ENCODE measurements at regions not wholly inside any gene's neighbourhood (a gene's known extent, or its start where the extent isn't known, plus 50 kb on each side); places are given as distances from the start of the nearest gene placed in this dataset.

DNA sequence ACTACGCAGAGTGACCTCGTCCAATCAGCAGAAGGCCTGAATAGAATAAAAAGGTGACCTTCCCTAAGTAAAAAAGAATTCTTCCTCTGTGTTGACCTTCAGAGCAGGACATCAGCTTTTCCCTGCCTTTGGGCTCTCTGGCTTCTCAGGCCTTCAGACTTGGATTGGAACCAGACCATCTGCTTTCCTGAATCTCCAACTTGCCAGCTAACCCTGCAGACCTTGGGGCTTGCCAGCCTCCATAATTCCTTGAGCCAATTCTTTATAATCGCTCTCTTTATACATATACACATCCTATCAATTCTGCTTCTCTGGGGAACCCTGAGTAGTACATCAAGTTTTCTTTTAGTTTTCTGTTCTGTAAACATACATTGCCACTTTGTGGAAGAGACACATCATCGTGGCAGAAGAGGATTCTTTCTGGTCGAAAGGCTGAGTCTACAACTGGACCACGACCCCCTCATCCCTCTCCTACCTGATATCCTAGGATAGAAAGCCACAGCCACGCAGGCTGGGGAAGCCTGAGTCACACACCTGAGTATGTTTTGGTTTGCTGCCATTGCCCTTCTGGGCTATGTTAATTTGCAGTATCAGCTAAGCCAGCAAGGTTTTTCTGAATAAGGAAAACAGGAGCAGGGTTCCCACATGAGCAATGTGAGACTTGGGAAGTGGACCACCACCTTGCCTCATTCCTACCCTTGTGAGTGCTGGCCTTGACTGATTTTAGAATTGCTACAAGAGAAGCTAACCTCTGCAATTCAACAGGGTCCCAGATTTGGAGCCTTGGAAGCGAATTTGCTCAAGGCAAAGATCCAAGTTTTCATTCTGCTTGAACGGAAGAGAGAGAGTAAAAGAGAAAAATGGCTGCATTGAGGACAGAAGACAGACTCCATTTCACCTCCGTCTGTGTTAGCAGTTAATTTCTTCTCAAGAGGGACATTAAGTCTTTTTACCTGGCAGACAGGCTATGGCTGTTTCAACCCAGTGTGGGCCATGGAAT, 445.2 kb upstream of the FZD8 start:
- Histone ChIP-seq H3K4me3 (no peak overlapping the region), H3K4me1 (peaks cover 4% of the 10 kb centered on the region), H3K27ac (no peak overlapping the region), H3K27me3 (no peaks in the 10 kb centered on the region), H3K9me3 (no peaks in the 10 kb centered on the region), H3K36me3 (no peaks in the 10 kb centered on the region)
- WGBS, result 64% methylated on average over 10 of the region's 10 CpGs
- DNase-seq (ENCODE audit: low spot score in 2 of 2), result no peak
- TF ChIP-seq, protein P1, sequence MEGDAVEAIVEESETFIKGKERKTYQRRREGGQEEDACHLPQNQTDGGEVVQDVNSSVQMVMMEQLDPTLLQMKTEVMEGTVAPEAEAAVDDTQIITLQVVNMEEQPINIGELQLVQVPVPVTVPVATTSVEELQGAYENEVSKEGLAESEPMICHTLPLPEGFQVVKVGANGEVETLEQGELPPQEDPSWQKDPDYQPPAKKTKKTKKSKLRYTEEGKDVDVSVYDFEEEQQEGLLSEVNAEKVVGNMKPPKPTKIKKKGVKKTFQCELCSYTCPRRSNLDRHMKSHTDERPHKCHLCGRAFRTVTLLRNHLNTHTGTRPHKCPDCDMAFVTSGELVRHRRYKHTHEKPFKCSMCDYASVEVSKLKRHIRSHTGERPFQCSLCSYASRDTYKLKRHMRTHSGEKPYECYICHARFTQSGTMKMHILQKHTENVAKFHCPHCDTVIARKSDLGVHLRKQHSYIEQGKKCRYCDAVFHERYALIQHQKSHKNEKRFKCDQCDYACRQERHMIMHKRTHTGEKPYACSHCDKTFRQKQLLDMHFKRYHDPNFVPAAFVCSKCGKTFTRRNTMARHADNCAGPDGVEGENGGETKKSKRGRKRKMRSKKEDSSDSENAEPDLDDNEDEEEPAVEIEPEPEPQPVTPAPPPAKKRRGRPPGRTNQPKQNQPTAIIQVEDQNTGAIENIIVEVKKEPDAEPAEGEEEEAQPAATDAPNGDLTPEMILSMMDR (IDR thresholded peaks at IDR 0.05), result no peak
- TF ChIP-seq POLR2A (IDR thresholded peaks at IDR 0.05) (no peak), POLR2AphosphoS5 (IDR thresholded peaks at IDR 0.05) (no peak), EP300 (IDR thresholded peaks at IDR 0.05) (no peak)

DNA sequence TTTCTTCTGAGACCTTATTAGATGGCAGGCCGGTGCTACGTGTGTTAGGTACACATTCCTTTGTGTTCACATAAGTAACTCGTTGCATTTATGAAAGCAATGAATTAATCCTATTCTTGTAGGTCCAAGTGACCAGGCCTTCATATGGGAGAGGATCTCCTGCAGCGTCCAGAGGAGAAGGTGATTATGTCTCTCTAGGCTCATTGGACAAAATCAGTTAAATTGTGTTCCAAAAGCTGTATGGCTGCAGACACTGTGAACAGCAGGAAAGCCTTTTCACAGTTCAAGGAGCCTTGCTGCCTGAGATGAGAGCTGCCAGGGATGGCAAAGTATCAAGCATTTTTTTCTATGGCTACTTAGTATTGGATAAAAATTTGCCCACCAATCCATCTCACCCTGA, 433.1 kb upstream of the FZD8 start:
- no peak for TF ChIP-seq POLR2AphosphoS5 (IDR thresholded peaks at IDR 0.05)
- TF ChIP-seq EP300 (IDR thresholded peaks at IDR 0.05), result no peak
- TF ChIP-seq, protein P1 (IDR thresholded peaks at IDR 0.05), result no peak
- TF ChIP-seq POLR2A (IDR thresholded peaks at IDR 0.05), result no peak
- DNase-seq (ENCODE audit: low spot score in 2 of 2), result no peak
- Histone ChIP-seq H3K36me3 (no peaks in the 10 kb centered on the region), H3K27me3 (no peaks in the 10 kb centered on the region), H3K4me3 (no peak overlapping the region), H3K27ac (no peak overlapping the region), H3K4me1 (no peaks in the 10 kb centered on the region), H3K9me3 (no peaks in the 10 kb centered on the region)
- 90% methylated on average over 4 of the region's 4 CpGs for WGBS

DNA sequence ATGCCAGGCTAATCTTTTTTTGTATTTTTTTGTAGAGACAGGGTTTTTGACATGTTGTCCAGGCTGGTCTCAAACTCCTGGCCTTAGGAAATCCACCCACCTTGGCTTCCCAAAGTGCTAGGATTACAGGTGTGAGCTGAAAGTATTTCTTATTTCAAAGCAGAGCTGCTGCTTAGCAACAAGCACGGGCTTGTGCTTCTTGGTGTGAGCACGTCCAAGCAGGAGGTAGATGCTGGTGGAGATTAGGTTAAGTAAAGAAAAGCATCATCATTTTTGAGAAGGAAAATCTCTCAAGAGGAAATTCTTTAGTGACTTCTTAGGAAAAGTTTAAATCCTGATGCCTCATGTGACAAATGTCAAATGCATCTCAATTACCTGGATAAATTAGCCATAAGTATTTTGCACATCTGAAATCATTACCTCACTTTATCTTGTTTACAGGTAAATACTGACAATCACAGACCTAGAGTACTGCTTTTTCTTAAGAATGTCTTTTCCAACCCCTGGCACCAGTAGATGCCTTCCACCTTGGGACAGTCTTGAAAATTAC, 431.8 kb upstream of the FZD8 start:
- no peaks in the 10 kb centered on the region for H3K36me3 ChIP-seq
- H3K9me3 ChIP-seq, result no peaks in the 10 kb centered on the region
- DNase-seq (ENCODE audit: low spot score in 2 of 2), result no peak
- H3K4me3 ChIP-seq, result no peak overlapping the region
- TF ChIP-seq EP300 (IDR thresholded peaks at IDR 0.05) (no peak), POLR2A (IDR thresholded peaks at IDR 0.05) (no peak), POLR2AphosphoS5 (IDR thresholded peaks at IDR 0.05) (no peak)
- TF ChIP-seq, protein P1 (IDR thresholded peaks at IDR 0.05), result no peak
- H3K4me1 ChIP-seq, result no peaks in the 10 kb centered on the region
- no peaks in the 10 kb centered on the region for H3K27me3 ChIP-seq
- WGBS, result 51% methylated on average over 2 of the region's 2 CpGs
- H3K27ac ChIP-seq, result no peak overlapping the region

DNA sequence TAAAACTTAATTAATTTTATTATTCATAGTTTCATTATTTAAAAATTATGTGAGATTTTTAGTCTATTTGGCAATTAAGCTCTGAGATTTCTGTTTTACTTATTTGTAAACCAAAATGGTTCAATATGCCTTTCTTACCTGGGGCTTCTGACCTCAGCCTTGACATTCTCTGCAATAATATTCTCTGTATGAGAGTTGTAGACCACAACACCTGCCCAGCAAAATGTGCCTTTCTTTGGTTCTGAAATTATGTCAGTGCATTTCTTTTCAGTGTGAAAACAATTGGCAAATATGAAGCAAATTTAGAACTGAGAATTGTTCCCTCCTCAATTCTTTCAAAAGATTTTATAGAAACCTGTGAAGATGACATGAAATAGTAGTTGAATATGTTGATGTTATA, 426.4 kb upstream of the FZD8 start:
- Histone ChIP-seq H3K4me1 (peaks cover 4% of the 10 kb centered on the region), H3K9me3 (peaks cover 7% of the 10 kb centered on the region), H3K36me3 (no peaks in the 10 kb centered on the region), H3K27me3 (no peaks in the 10 kb centered on the region), H3K27ac (no peak overlapping the region), H3K4me3 (no peak overlapping the region)
- DNase-seq (ENCODE audit: low spot score in 2 of 2), result no peak
- TF ChIP-seq POLR2AphosphoS5 (IDR thresholded peaks at IDR 0.05), result no peak
- TF ChIP-seq, protein P1 (IDR thresholded peaks at IDR 0.05), result no peak
- no peak for TF ChIP-seq EP300 (IDR thresholded peaks at IDR 0.05)
- TF ChIP-seq POLR2A (IDR thresholded peaks at IDR 0.05), result no peak

DNA sequence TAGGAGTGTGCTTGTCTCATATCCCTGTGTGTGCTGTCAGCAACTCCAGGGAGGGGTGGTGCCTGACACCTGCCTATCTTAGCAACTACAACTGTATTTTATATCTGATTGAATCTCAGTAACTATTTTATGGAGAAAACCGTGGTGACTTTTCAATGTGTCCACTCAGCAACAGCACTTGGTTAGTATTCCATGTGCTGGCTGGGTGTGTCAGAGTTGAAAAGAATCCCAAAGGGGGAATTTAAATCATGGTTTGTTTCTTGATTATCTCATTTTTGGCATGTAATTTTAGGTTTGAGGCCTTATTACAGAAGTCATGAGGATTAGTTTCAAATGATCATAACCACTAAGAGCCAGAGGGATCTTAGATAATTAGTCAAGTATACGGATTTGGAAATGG, 425.7 kb upstream of the FZD8 start:
- Histone ChIP-seq H3K4me3 (no peak overlapping the region), H3K27me3 (no peaks in the 10 kb centered on the region), H3K9me3 (peaks cover 7% of the 10 kb centered on the region), H3K27ac (no peak overlapping the region), H3K36me3 (no peaks in the 10 kb centered on the region), H3K4me1 (peaks cover 4% of the 10 kb centered on the region)
- TF ChIP-seq, protein P1 (IDR thresholded peaks at IDR 0.05), result no peak
- TF ChIP-seq POLR2AphosphoS5 (IDR thresholded peaks at IDR 0.05) (no peak), POLR2A (IDR thresholded peaks at IDR 0.05) (no peak), EP300 (IDR thresholded peaks at IDR 0.05) (no peak)
- no peak for DNase-seq (ENCODE audit: low spot score in 2 of 2)
- WGBS, result 17% methylated on average over 2 of the region's 2 CpGs
